ENCODE measurements at regions not wholly inside any gene's neighbourhood (a gene's known extent, or its start where the extent isn't known, plus 50 kb on each side); places are given as distances from the start of the nearest gene placed in this dataset.

- Mint-ChIP-seq H3K27ac (no peak overlapping the region), H3K27me3 (peaks cover 14% of the 10 kb centered on the region), H3K9me3 (ENCODE audit: low read depth) (no peaks in the 10 kb centered on the region), H3K36me3 (ENCODE audit: low read depth) (no peaks in the 10 kb centered on the region), H3K4me1 (no peaks in the 10 kb centered on the region), H3K4me3 (no peak overlapping the region)
- ChIA-PET POLR2A (no interaction called here), CTCF (no interaction called here)
- no peak for ATAC-seq
- DNase-seq = no peak
- intact Hi-C loops (cut with DNase I, micrococcal nuclease) = no loop called here
These were observed 160.1 kb downstream of the TMX1 start for GRCh38 chr14:51400139-51400538.

- DNase-seq (no peak), ATAC-seq (no peak)
- Mint-ChIP-seq H3K4me1 (no peaks in the 10 kb centered on the region), H3K27me3 (peaks cover 11% of the 10 kb centered on the region), H3K36me3 (ENCODE audit: low read depth) (no peaks in the 10 kb centered on the region), H3K4me3 (no peak overlapping the region), H3K9me3 (ENCODE audit: low read depth) (no peaks in the 10 kb centered on the region), H3K27ac (no peak overlapping the region)
- ChIA-PET CTCF (no interaction called here), POLR2A (no interaction called here)
- intact Hi-C loops (cut with DNase I, micrococcal nuclease) = no loop called here
These were observed 161.2 kb downstream of the TMX1 start for GRCh38 chr14:51401272-51401671.

- no peaks in the 10 kb centered on the region for H3K9me3 Mint-ChIP-seq (ENCODE audit: low read depth)
- POLR2A ChIA-PET = no interaction called here
These were observed 161.7 kb downstream of the TMX1 start for GRCh38 chr14:51401756-51402155.

GRCh38 chr14:51410897-51411296 lies 170.8 kb downstream of the TMX1 start:
- peaks cover 6% of the 10 kb centered on the region for H3K9me3 Mint-ChIP-seq (ENCODE audit: low read depth)
- no peaks in the 10 kb centered on the region for H3K4me1 Mint-ChIP-seq
- no peak for DNase-seq
- intact Hi-C loops (cut with DNase I, micrococcal nuclease) = no loop called here
- no peak overlapping the region for H3K4me3 Mint-ChIP-seq
- peaks cover 2% of the 10 kb centered on the region for H3K27me3 Mint-ChIP-seq
- ChIA-PET CTCF (no interaction called here), POLR2A (no interaction called here)
- no peaks in the 10 kb centered on the region for H3K36me3 Mint-ChIP-seq (ENCODE audit: low read depth)
- ATAC-seq = no peak
- no peak overlapping the region for H3K27ac Mint-ChIP-seq

More at GRCh38 chr14:51401756-51402155, 161.7 kb downstream of the TMX1 start:
- Mint-ChIP-seq H3K27ac (no peak overlapping the region), H3K4me1 (no peaks in the 10 kb centered on the region), H3K4me3 (no peak overlapping the region), H3K36me3 (ENCODE audit: low read depth) (no peaks in the 10 kb centered on the region), H3K27me3 (peaks cover 11% of the 10 kb centered on the region)
- ATAC-seq (no peak), DNase-seq (no peak)
- CTCF ChIA-PET = no interaction called here
- intact Hi-C loops (cut with DNase I, micrococcal nuclease) = no loop called here

- H3K4me3 Mint-ChIP-seq = no peak overlapping the region
- peaks cover 11% of the 10 kb centered on the region for H3K27me3 Mint-ChIP-seq
- peak; percentile 33 for DNase-seq
- H3K36me3 Mint-ChIP-seq (ENCODE audit: low read depth) = peaks cover 13% of the 10 kb centered on the region
- CTCF ChIA-PET = no interaction called here
- H3K27ac Mint-ChIP-seq = peak overlapping the region; percentile 59
- peaks cover 26% of the 10 kb centered on the region for H3K9me3 Mint-ChIP-seq (ENCODE audit: low read depth)
- ATAC-seq = peak; percentile 9
- intact Hi-C loops (cut with DNase I, micrococcal nuclease) = no loop called here
- H3K4me1 Mint-ChIP-seq = peaks cover 15% of the 10 kb centered on the region
- POLR2A ChIA-PET = no interaction called here
These were observed 179.6 kb downstream of the TMX1 start for GRCh38 chr14:51419685-51420084.

- POLR2A ChIA-PET = no interaction called here
- Mint-ChIP-seq H3K27ac (no peak overlapping the region), H3K36me3 (ENCODE audit: low read depth) (peaks cover 9% of the 10 kb centered on the region), H3K4me1 (peaks cover 15% of the 10 kb centered on the region), H3K4me3 (no peak overlapping the region), H3K9me3 (ENCODE audit: low read depth) (peaks cover 20% of the 10 kb centered on the region), H3K27me3 (peaks cover 3% of the 10 kb centered on the region)
- CTCF ChIA-PET = no interaction called here
- no peak for DNase-seq
- intact Hi-C loops (cut with DNase I, micrococcal nuclease) = no loop called here
- no peak for ATAC-seq
These were observed 182.7 kb downstream of the TMX1 start for GRCh38 chr14:51422704-51423103.

GRCh38 chr14:51424041-51424440 lies 184.0 kb downstream of the TMX1 start:
- peaks cover 14% of the 10 kb centered on the region for H3K4me1 Mint-ChIP-seq
- H3K36me3 Mint-ChIP-seq (ENCODE audit: low read depth) = peaks cover 8% of the 10 kb centered on the region
- ChIA-PET CTCF (no interaction called here), POLR2A (no interaction called here)
- H3K27me3 Mint-ChIP-seq = peaks cover 11% of the 10 kb centered on the region
- H3K9me3 Mint-ChIP-seq (ENCODE audit: low read depth) = peaks cover 17% of the 10 kb centered on the region
- DNase-seq (no peak), ATAC-seq (no peak)
- no peak overlapping the region for H3K27ac Mint-ChIP-seq
- no peak overlapping the region for H3K4me3 Mint-ChIP-seq
- intact Hi-C loops (cut with DNase I, micrococcal nuclease) = no loop called here

GRCh38 chr14:51424561-51425251 lies 184.7 kb downstream of the TMX1 start:
- peaks cover 5% of the 10 kb centered on the region for H3K36me3 Mint-ChIP-seq (ENCODE audit: low read depth)
- DNase-seq = no peak
- H3K27ac Mint-ChIP-seq = no peak overlapping the region
- H3K27me3 Mint-ChIP-seq = peaks cover 13% of the 10 kb centered on the region
- H3K4me1 Mint-ChIP-seq = peaks cover 7% of the 10 kb centered on the region
- CTCF ChIA-PET = no interaction called here
- ATAC-seq = no peak
- intact Hi-C loops (cut with DNase I, micrococcal nuclease) = no loop called here
- no peak overlapping the region for H3K4me3 Mint-ChIP-seq
- POLR2A ChIA-PET = no interaction called here
- H3K9me3 Mint-ChIP-seq (ENCODE audit: low read depth) = peaks cover 14% of the 10 kb centered on the region

- ChIA-PET POLR2A (no interaction called here), CTCF (interaction anchor here (1.7 kb wide), 1 partner anchor 18 kb away, joined by 4 read pairs; no protein-coding TSS in a partner anchor)
- peaks cover 29% of the 10 kb centered on the region for H3K27me3 Mint-ChIP-seq
These were observed 188.9 kb downstream of the TMX1 start for GRCh38 chr14:51428981-51429380.

GRCh38 chr14:51430079-51430478 lies 190.0 kb downstream of the TMX1 start:
- H3K36me3 Mint-ChIP-seq (ENCODE audit: low read depth) = no peaks in the 10 kb centered on the region
- peaks cover 2% of the 10 kb centered on the region for H3K4me1 Mint-ChIP-seq
- ChIA-PET POLR2A (no interaction called here), CTCF (interaction anchor here (1.7 kb wide), 1 partner anchor 17 kb away, joined by 4 read pairs; no protein-coding TSS in a partner anchor)
- H3K9me3 Mint-ChIP-seq (ENCODE audit: low read depth) = no peaks in the 10 kb centered on the region
- intact Hi-C loops (cut with DNase I, micrococcal nuclease) = no loop called here
- DNase-seq = no peak
- ATAC-seq = no peak
- no peak overlapping the region for H3K27ac Mint-ChIP-seq
- no peak overlapping the region for H3K4me3 Mint-ChIP-seq
- peaks cover 29% of the 10 kb centered on the region for H3K27me3 Mint-ChIP-seq

More at GRCh38 chr14:51428981-51429380, 188.9 kb downstream of the TMX1 start:
- intact Hi-C loops (cut with DNase I, micrococcal nuclease) = no loop called here
- no peak overlapping the region for H3K27ac Mint-ChIP-seq
- peaks cover 2% of the 10 kb centered on the region for H3K4me1 Mint-ChIP-seq
- H3K4me3 Mint-ChIP-seq = no peak overlapping the region
- DNase-seq (no peak), ATAC-seq (no peak)
- H3K36me3 Mint-ChIP-seq (ENCODE audit: low read depth) = no peaks in the 10 kb centered on the region
- H3K9me3 Mint-ChIP-seq (ENCODE audit: low read depth) = no peaks in the 10 kb centered on the region

- intact Hi-C loops (cut with DNase I, micrococcal nuclease) = no loop called here
- CTCF ChIA-PET = no interaction called here
These were observed 190.6 kb downstream of the TMX1 start for GRCh38 chr14:51430633-51431032.

GRCh38 chr14:51431033-51431709 lies 191.1 kb downstream of the TMX1 start:
- peaks cover 2% of the 10 kb centered on the region for H3K4me1 Mint-ChIP-seq
- H3K27me3 Mint-ChIP-seq = peaks cover 34% of the 10 kb centered on the region
- ATAC-seq (no peak), DNase-seq (no peak)
- ChIA-PET POLR2A (no interaction called here), CTCF (no interaction called here)
- intact Hi-C loops (cut with DNase I, micrococcal nuclease) = no loop called here
- no peak overlapping the region for H3K4me3 Mint-ChIP-seq
- H3K36me3 Mint-ChIP-seq (ENCODE audit: low read depth) = no peaks in the 10 kb centered on the region
- no peaks in the 10 kb centered on the region for H3K9me3 Mint-ChIP-seq (ENCODE audit: low read depth)
- H3K27ac Mint-ChIP-seq = no peak overlapping the region

More at GRCh38 chr14:51430633-51431032, 190.6 kb downstream of the TMX1 start:
- H3K4me3 Mint-ChIP-seq = no peak overlapping the region
- POLR2A ChIA-PET = no interaction called here
- H3K36me3 Mint-ChIP-seq (ENCODE audit: low read depth) = no peaks in the 10 kb centered on the region
- peaks cover 2% of the 10 kb centered on the region for H3K4me1 Mint-ChIP-seq
- ATAC-seq (no peak), DNase-seq (no peak)
- peaks cover 31% of the 10 kb centered on the region for H3K27me3 Mint-ChIP-seq
- H3K9me3 Mint-ChIP-seq (ENCODE audit: low read depth) = no peaks in the 10 kb centered on the region
- no peak overlapping the region for H3K27ac Mint-ChIP-seq
